ENCODE measurements at regions not wholly inside any gene's neighbourhood (a gene's known extent, or its start where the extent isn't known, plus 50 kb on each side); places are given as distances from the start of the nearest gene placed in this dataset.

GRCh38 chr1:87439821-87440220 lies 111.1 kb downstream of the LMO4 start:
- no peak for DNase-seq

- DNase-seq: peak; percentile 5
Observed at GRCh38 chr1:87449348-87449963, 120.8 kb downstream of the LMO4 start.

GRCh38 chr1:87450136-87450535 lies 121.5 kb downstream of the LMO4 start:
- no peak for DNase-seq

- DNase-seq: no peak
Observed at GRCh38 chr1:87450615-87451209, 122.0 kb downstream of the LMO4 start.

- DNase-seq: peak; percentile 79
Observed at GRCh38 chr1:87451229-87451920, 122.7 kb downstream of the LMO4 start.

GRCh38 chr1:87452648-87453047 lies 124.0 kb downstream of the LMO4 start:
- DNase-seq: no peak

- DNase-seq: no peak
Observed at GRCh38 chr1:87457408-87457807, 128.7 kb downstream of the LMO4 start.

GRCh38 chr1:87462894-87463293 lies 134.2 kb downstream of the LMO4 start:
- DNase-seq: no peak

GRCh38 chr1:87464022-87464490 lies 135.4 kb downstream of the LMO4 start:
- DNase-seq: no peak

GRCh38 chr1:87466621-87467020 lies 137.9 kb downstream of the LMO4 start:
- no peak for DNase-seq

GRCh38 chr1:87472716-87473115 lies 144.0 kb downstream of the LMO4 start:
- DNase-seq: no peak

GRCh38 chr1:87473203-87473661 lies 144.6 kb downstream of the LMO4 start:
- DNase-seq: no peak

GRCh38 chr1:87474098-87474497 lies 145.4 kb downstream of the LMO4 start:
- DNase-seq: no peak

GRCh38 chr1:87478231-87478630 lies 149.6 kb downstream of the LMO4 start:
- peak; percentile 39 for DNase-seq

GRCh38 chr1:87495147-87495546 lies 166.5 kb downstream of the LMO4 start:
- DNase-seq: no peak

GRCh38 chr1:87495870-87496269 lies 167.2 kb downstream of the LMO4 start:
- DNase-seq: no peak

- DNase-seq: no peak
Observed at GRCh38 chr1:87497380-87498203, 168.9 kb downstream of the LMO4 start.

- DNase-seq: no peak
Observed at GRCh38 chr1:87501738-87502137, 173.1 kb downstream of the LMO4 start.

GRCh38 chr1:87505391-87505983 lies 176.8 kb downstream of the LMO4 start:
- DNase-seq: no peak

- DNase-seq: no peak
Observed at GRCh38 chr1:87506147-87506546, 177.5 kb downstream of the LMO4 start.

- no peak for DNase-seq
Observed at GRCh38 chr1:87508247-87508787, 179.6 kb downstream of the LMO4 start.

GRCh38 chr1:87510540-87510939 lies 181.9 kb downstream of the LMO4 start:
- no peak for DNase-seq
